MM.1S (cell line): ENCODE measurements at regions not wholly inside any gene's neighbourhood (a gene's known extent, or its start where the extent isn't known, plus 50 kb on each side); places are given as distances from the start of the nearest gene placed in this dataset.

Experiments used
- DNase-seq: peaks from one replicate; pipeline ENCODE4 v3.0.0-alpha.2; 2015
- H2AFZ ChIP-seq: fragments of 300-600 bp; sonication (generic); 2 replicates; pipeline ENCODE4 v1.6.0; 2016; ENCODE audit warnings: antibody characterized with exemption, low read length
- H3F3A ChIP-seq: fragments of 300-600 bp; sonication (generic); 2 replicates; pipeline ENCODE4 v1.6.1; 2016; ENCODE audit warnings: mild to moderate bottlenecking, antibody characterized with exemption, low read length, moderate library complexity, mixed read lengths; ENCODE audit not compliant: insufficient read depth
- H3K27ac ChIP-seq: fragments of 300-600 bp; sonication (generic); 2 replicates; pipeline ENCODE4 v1.5.1; 2016; ENCODE audit warnings: mild to moderate bottlenecking, low read length
- H3K27me3 ChIP-seq: fragments of 300-600 bp; sonication (generic); replicated peaks from 2 replicates; pipeline ENCODE4 v1.6.0; 2016; ENCODE audit warnings: low read length; ENCODE audit not compliant: insufficient read depth
- H3K36me3 ChIP-seq: fragments of 300-600 bp; sonication (generic); replicated peaks from 2 replicates; pipeline ENCODE4 v1.6.1; 2016; ENCODE audit warnings: mild to moderate bottlenecking, low read length, mixed read lengths; ENCODE audit not compliant: insufficient read depth
- H3K4me1 ChIP-seq: fragments of 300-600 bp; sonication (generic); 2 replicates; pipeline ENCODE4 v1.6.1; 2016; ENCODE audit warnings: low read length, mixed read lengths
- H3K4me2 ChIP-seq: fragments of 300-600 bp; sonication (generic); 2 replicates; pipeline ENCODE4 v1.6.0; 2016; ENCODE audit warnings: low read depth, low read length
- H3K4me3 ChIP-seq: fragments of 300-600 bp; sonication (generic); 2 replicates; pipeline ENCODE4 v1.5.1; 2016; ENCODE audit warnings: low read length, mixed read lengths
- H3K79me2 ChIP-seq: fragments of 300-600 bp; sonication (generic); 2 replicates; pipeline ENCODE4 v1.6.1; 2016; ENCODE audit warnings: mixed run types, low read length, mixed read lengths
- H3K9ac ChIP-seq: fragments of 300-600 bp; sonication (generic); 2 replicates; pipeline ENCODE4 v1.6.1; 2016; ENCODE audit warnings: low read length, mixed read lengths
- H3K9me2 ChIP-seq: fragments of 300-600 bp; sonication (generic); replicated peaks from 2 replicates; pipeline ENCODE4 v1.6.1; 2016; ENCODE audit warnings: mild to moderate bottlenecking, low read length, mixed read lengths; ENCODE audit not compliant: insufficient read depth
- H3K9me3 ChIP-seq: fragments of 300-600 bp; sonication (generic); replicated peaks from 2 replicates; pipeline ENCODE4 v1.6.1; 2016; ENCODE audit warnings: mild to moderate bottlenecking, low read length, mixed read lengths; ENCODE audit not compliant: insufficient read depth
- H4K20me1 ChIP-seq: fragments of 300-600 bp; sonication (generic); 2 replicates; pipeline ENCODE4 v1.6.1; 2016; ENCODE audit warnings: mild to moderate bottlenecking, low read length, moderate library complexity, mixed read lengths; ENCODE audit not compliant: insufficient read depth
- CTCF ChIP-seq: fragments of 300-600 bp; sonication (generic); IDR thresholded peaks from 2 replicates; pipeline ENCODE4 v1.5.1; 2016; ENCODE audit warnings: antibody characterized with exemption, low read length, mixed read lengths
- EZH2 ChIP-seq: fragments of 300-600 bp; sonication (generic); optimal IDR thresholded peaks from 2 replicates; pipeline ENCODE3; 2017; ENCODE audit warnings: low read depth, mild to moderate bottlenecking, antibody characterized with exemption, low read length, mixed read lengths
- EZH2phosphoT487 ChIP-seq: fragments of 300-600 bp; sonication (generic); IDR thresholded peaks from 2 replicates; pipeline ENCODE4 v1.6.1; 2018; ENCODE audit warnings: antibody characterized with exemption, low read length

DNA sequence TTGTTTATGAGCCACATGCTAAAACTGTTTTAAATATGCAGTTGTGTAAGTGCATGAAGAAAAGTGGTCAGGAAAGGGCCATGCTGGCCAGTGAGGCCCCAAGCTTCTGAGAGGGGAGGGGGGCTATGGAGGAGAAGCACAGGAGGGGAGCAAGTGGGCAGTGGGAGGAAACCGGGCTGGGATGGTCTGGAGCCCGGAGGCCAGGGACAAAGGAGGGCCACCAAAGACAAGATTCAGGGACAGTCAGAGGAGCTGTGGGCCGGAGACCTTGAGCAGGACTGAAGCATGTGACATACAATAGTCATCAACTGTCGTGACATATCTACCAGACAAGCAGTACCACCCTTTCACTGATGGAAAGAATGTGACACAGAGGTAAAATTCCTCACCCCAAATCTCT lies 333.2 kb upstream of the IRX1 start:
- Histone ChIP-seq H3K27me3 (no peaks in the 10 kb centered on the region), H3K4me3 (no peak overlapping the region), H3K9me2 (no peaks in the 10 kb centered on the region), H3F3A (no peaks in the 10 kb centered on the region), H3K9me3 (no peaks in the 10 kb centered on the region), H3K9ac (no peak overlapping the region), H3K79me2 (no peaks in the 10 kb centered on the region), H3K4me2 (no peak overlapping the region), H3K36me3 (no peaks in the 10 kb centered on the region), H3K4me1 (no peaks in the 10 kb centered on the region), H4K20me1 (no peaks in the 10 kb centered on the region), H2AFZ (no peak overlapping the region), H3K27ac (no peak overlapping the region)
- TF ChIP-seq EZH2 = no peak
- TF ChIP-seq EZH2phosphoT487 = no peak
- TF ChIP-seq CTCF = no peak
- no peak for DNase-seq

- Histone ChIP-seq H3K27me3 (no peaks in the 10 kb centered on the region), H3K4me2 (no peak overlapping the region), H3K79me2 (no peaks in the 10 kb centered on the region), H3K9me3 (no peaks in the 10 kb centered on the region), H4K20me1 (no peaks in the 10 kb centered on the region), H2AFZ (no peak overlapping the region), H3K9me2 (no peaks in the 10 kb centered on the region), H3K36me3 (no peaks in the 10 kb centered on the region), H3F3A (no peaks in the 10 kb centered on the region), H3K4me1 (no peaks in the 10 kb centered on the region), H3K27ac (no peak overlapping the region), H3K9ac (no peak overlapping the region), H3K4me3 (no peak overlapping the region)
- no peak for DNase-seq
- no peak for TF ChIP-seq EZH2
- TF ChIP-seq EZH2phosphoT487 = no peak
- no peak for TF ChIP-seq CTCF
Measured at GRCh38 chr5:3261081-3261480, 334.6 kb upstream of the IRX1 start.

DNA sequence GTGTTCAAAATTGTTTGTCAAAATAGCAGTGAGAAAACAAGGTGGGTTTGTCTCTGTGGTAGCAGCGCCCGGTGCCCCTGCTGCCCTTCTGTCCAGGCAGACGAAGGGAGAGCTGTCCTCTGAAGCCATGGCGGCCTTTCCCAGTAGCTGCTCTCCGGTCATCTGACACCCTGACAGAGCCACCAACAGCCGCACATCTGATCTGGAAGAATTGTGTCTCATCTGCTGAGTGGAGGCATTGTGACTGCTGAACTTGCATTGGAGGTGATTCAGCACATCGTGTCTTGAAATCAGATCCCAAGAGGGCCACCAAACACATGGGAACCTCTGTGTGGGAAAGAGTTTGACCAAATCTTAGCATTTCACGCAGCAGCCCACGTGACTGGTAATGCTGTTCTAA lies 337.6 kb upstream of the IRX1 start:
- Histone ChIP-seq H2AFZ (no peak overlapping the region), H3K4me1 (no peaks in the 10 kb centered on the region), H3K4me3 (no peak overlapping the region), H3K9me3 (no peaks in the 10 kb centered on the region), H3K27me3 (no peaks in the 10 kb centered on the region), H3K36me3 (no peaks in the 10 kb centered on the region), H3K9ac (no peak overlapping the region), H3F3A (no peaks in the 10 kb centered on the region), H4K20me1 (no peaks in the 10 kb centered on the region), H3K9me2 (no peaks in the 10 kb centered on the region), H3K79me2 (no peaks in the 10 kb centered on the region), H3K4me2 (no peak overlapping the region), H3K27ac (no peak overlapping the region)
- TF ChIP-seq EZH2 (no peak), EZH2phosphoT487 (no peak), CTCF (no peak)
- no peak for DNase-seq

DNA sequence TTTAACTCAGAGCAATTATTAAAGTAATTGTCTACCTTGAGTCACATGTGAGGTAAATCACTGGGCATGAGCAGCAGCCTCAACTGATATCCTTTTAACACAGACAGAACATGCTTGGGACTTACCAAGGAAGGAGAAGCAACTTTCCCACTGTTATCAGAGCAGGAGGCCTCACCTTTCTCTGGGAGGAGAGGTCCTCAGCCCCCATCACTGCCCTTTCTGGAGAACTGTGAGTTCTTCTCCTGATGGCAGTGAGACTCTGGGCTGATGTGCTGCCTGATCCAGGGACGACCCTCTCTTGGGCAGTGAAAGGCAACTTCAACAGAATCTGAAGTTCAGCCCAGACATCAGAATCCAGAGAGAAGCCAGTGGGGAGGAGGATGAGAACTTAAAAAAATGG lies 343.4 kb upstream of the IRX1 start:
- Histone ChIP-seq H3K79me2 (no peaks in the 10 kb centered on the region), H3F3A (no peaks in the 10 kb centered on the region), H3K9me3 (no peaks in the 10 kb centered on the region), H2AFZ (no peak overlapping the region), H3K4me3 (no peak overlapping the region), H3K4me1 (no peaks in the 10 kb centered on the region), H3K27me3 (no peaks in the 10 kb centered on the region), H3K36me3 (no peaks in the 10 kb centered on the region), H3K27ac (no peak overlapping the region), H3K9ac (no peak overlapping the region), H4K20me1 (no peaks in the 10 kb centered on the region), H3K9me2 (no peaks in the 10 kb centered on the region), H3K4me2 (no peak overlapping the region)
- DNase-seq = no peak
- no peak for TF ChIP-seq EZH2phosphoT487
- TF ChIP-seq CTCF = no peak
- no peak for TF ChIP-seq EZH2
